Epithelial cell of esophagus (primary cell): ENCODE measurements at regions not wholly inside any gene's neighbourhood (a gene's known extent, or its start where the extent isn't known, plus 50 kb on each side); places are given as distances from the start of the nearest gene placed in this dataset.
A peak's percentile ranks its signal among the peaks of the same experiment; 100 is the strongest.
"Not testable (repeated sequence)": the region's sequence is repeated elsewhere in the genome, so short reads cannot be mapped to it uniquely, and the experiment has no call there.

Experiments used
- DNase-seq: peaks from one replicate; pipeline ENCODE4 v3.0.0; 2010; ENCODE audit warnings: low read depth
- H3K4me3 ChIP-seq: 2 replicates; pipeline ENCODE4 v1.5.1; 2011; ENCODE audit warnings: mild to moderate bottlenecking, low read length, control low read depth
- TF ChIP-seq, protein P1 (sequence below): IDR thresholded peaks from 2 replicates; pipeline ENCODE4 v1.5.1; 2011; ENCODE audit warnings: low read depth, mild to moderate bottlenecking, low read length, control low read depth, inconsistent platforms; ENCODE audit not compliant: insufficient read depth; ENCODE audit errors: missing control alignments

DNA sequence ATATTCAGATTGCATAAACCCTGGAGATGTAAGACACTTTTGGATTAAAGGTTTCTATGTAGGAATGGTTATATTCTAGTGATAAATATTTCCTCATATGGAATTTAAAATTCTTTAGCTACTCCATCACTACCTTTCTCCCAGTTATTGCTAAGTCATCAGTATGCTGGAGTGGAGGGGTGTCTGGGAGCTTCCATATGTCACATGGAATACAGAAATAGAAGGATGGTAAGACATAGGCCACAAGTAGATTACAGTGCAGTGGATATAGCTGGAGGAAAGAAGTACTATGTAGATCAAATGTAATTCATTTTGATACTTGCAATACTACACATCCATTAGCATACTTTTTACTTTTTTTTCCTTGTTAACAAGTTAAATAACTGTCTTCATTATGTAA lies 428.4 kb downstream of the ARL4A start:
- no peak for DNase-seq
- no peak overlapping the region for H3K4me3 ChIP-seq
- TF ChIP-seq, protein P1, sequence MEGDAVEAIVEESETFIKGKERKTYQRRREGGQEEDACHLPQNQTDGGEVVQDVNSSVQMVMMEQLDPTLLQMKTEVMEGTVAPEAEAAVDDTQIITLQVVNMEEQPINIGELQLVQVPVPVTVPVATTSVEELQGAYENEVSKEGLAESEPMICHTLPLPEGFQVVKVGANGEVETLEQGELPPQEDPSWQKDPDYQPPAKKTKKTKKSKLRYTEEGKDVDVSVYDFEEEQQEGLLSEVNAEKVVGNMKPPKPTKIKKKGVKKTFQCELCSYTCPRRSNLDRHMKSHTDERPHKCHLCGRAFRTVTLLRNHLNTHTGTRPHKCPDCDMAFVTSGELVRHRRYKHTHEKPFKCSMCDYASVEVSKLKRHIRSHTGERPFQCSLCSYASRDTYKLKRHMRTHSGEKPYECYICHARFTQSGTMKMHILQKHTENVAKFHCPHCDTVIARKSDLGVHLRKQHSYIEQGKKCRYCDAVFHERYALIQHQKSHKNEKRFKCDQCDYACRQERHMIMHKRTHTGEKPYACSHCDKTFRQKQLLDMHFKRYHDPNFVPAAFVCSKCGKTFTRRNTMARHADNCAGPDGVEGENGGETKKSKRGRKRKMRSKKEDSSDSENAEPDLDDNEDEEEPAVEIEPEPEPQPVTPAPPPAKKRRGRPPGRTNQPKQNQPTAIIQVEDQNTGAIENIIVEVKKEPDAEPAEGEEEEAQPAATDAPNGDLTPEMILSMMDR: no peak

DNA sequence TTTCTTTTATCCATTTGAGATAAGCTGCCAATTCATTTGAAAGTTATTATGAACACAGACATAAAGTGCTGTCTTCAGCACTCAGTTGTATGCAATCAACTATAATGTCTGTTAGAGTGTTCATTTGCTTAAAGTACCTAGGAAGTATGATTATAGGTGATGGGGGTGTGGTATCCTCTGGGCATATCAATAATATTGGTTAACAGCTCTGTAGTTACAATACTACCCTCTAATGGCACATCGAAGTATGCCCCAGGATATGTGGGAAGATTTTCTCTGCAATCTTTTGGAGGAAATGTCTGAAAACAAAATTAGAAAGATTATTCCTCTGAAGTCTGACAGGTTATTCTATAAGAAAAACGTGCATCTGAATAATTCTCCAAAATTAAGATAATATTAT lies 429.7 kb downstream of the ARL4A start:
- H3K4me3 ChIP-seq: no peak overlapping the region
- TF ChIP-seq, protein P1: peak; percentile 57
- peak; percentile 29 for DNase-seq

DNA sequence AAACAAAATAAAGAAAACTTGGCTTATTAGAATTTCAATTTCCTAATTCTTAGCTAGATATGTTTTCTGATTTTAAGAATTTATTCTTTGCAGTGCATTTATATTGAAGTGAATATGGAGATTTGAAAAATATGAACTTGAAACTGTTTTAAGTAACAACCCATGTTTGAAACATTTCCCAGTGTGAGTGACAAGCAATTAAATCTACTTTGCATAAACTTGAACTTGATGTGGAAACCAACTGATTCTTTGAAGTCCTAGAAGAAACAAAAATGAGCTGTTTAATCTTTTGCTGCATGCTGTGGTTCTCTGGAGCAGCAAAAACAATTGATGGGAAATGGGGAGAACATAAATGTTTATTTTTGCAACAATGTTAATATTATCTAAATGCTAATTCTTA lies 430.2 kb downstream of the ARL4A start:
- TF ChIP-seq, protein P1: no peak
- no peak for DNase-seq
- H3K4me3 ChIP-seq: no peak overlapping the region

DNA sequence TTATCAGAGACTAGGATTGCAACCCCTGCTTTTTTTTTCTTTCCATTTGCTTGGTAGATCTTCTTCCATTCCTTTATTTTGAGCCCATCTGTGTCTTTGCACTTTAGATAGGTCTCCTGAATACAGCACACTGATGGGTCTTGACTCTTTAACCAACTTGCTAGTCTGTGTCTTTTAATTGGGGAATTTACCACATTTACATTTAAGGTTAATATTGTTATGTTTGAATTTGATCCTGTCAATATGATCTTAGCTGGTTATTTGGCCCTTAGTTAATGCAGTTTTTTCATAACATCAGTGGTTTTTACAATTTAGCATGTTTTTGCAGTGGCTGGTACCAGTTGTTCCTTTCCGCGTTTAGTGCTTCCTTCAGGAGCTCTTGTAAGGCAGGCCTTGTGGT lies 437.2 kb downstream of the ARL4A start:
- DNase-seq, H3K4me3 ChIP-seq: not testable (repeated sequence)

DNA sequence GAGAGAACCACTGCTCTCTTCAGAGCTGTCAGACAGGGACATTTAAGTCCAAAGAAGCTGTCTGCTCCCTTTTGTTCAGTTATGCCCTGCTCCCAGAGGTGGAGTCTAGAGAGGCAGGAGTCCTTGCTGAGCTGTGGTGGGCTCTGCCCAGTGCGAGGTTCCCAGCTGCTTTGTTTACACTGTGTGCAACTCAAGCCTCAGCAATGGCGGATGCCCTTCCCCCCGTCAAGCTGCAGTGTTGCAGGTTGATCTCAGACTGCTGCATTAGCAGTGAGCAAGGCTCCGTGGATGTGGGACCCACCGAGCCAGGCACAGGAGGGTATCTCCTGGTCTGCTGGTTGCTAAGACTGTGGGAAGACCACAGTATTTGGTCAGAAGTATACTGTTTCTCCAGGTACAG lies 438.9 kb downstream of the ARL4A start:
- DNase-seq: no peak
- TF ChIP-seq, protein P1: no peak
- no peak overlapping the region for H3K4me3 ChIP-seq

DNA sequence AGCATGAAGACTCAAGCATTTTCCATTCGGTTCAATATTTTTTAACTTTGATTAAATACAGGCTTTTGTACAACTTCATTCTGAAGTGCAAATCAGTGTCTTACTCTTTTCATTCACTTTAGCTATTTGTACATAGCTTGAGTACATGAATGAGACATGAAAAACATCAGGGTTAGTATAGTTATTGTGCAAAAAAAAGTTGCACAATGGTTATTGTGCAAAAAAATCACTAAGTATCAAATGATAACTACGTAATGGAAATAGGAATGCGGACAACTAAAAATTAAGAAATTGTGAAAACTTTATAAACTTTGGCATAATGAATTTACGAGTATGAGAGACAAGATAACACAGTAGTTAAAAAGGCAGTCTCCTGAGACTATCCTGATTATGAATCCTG lies 442.9 kb downstream of the ARL4A start:
- TF ChIP-seq, protein P1: no peak
- DNase-seq: no peak
- no peak overlapping the region for H3K4me3 ChIP-seq

DNA sequence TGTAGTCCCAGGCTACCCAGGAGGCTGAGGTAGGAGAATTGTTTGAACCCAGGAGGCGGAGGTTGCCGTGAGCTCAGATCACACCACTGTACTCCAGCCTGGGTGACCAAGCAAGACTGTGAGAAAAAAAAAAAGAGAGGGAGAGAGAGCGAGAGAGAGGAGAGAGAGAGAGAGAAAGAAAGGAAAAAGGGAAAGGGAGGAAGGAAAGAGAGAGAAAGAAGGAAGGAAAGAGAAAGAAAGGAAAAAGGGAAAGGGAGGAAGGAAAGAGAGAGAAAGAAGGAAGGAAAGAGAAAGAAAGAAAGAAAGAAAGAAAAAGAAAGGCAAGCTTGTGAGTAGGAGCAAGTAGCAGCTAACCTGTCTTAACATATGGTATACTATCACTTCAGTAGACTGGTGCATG lies 443.5 kb downstream of the ARL4A start:
- not testable (repeated sequence) for H3K4me3 ChIP-seq, DNase-seq

DNA sequence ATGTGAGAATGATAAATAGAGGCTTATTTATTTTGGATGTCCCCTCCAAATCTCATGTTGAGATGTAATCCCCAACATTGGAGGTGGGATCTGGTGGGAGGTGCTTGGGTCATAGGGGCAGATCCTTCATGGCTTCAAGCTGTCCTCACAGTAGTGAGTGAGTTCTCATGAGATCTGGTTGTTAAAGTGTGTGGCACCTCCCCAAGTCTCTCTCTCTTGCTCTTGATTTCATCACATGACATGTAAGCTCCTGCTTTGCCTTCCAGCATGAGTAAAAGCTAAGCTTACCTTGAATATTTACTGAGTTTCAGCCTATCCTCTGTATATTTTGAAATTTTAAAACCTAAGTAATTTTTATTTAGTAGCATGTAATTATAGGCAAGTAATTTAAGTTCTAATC lies 444.9 kb downstream of the ARL4A start:
- DNase-seq: no peak
- H3K4me3 ChIP-seq: no peak overlapping the region
- TF ChIP-seq, protein P1: no peak

DNA sequence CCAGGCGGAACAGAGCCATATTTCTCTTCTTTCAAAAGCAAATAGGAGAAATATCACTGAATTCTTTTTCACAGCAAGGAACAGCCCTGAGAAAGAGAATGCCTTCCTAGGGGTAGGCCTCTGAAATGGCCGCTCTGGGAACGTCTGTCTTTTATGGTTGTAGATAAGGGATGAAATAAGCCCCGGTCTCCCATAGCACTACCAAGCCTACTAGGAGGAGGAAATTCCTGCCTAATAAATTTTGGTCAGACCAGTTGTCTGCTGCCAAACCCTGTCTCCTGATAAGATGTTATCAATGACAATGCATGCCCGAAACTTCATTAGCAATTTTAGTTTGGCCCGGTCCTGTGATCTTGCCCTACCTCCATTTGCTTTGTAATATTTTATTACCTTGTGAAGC lies 448.9 kb downstream of the ARL4A start:
- not testable (repeated sequence) for DNase-seq

More for the DNA sequence above, 448.9 kb downstream of the ARL4A start:
- not testable (repeated sequence) for H3K4me3 ChIP-seq
